HCT116 (cell line): ENCODE measurements at regions not wholly inside any gene's neighbourhood (a gene's known extent, or its start where the extent isn't known, plus 50 kb on each side); places are given as distances from the start of the nearest gene placed in this dataset.

ENCODE experiments used
- CTCF ChIP-seq, 3 experiments: fragments of 200-600 bp in 1 of 3; sonication (generic) in 1 of 3; IDR thresholded peaks in 2 of 3; conservative IDR thresholded peaks in 1 of 3; 2 replicates each; pipeline ENCODE4 v1.5.1; 2012 to 2017; ENCODE audit warnings: low read depth in 2 of 3, low read length in 2 of 3, antibody characterized with exemption in 1 of 3, borderline replicate concordance in 1 of 3, control low read depth in 1 of 3, mild to moderate bottlenecking in 1 of 3, mixed read lengths in 1 of 3, mixed run types in 1 of 3, moderate library complexity in 1 of 3; ENCODE audit not compliant: insufficient read depth in 1 of 3
- EZH2 ChIP-seq: fragments of 200-600 bp; sonication (generic); IDR thresholded peaks from 2 replicates; pipeline ENCODE4 v1.6.1; 2017; ENCODE audit warnings: antibody characterized with exemption, mixed run types
- POLR2A ChIP-seq: IDR thresholded peaks from 2 replicates; pipeline ENCODE4 v1.7.0; 2011; ENCODE audit warnings: borderline replicate concordance; ENCODE audit not compliant: insufficient read depth, insufficient read length; ENCODE audit errors: extremely low read depth

- no peak for TF ChIP-seq POLR2A
- TF ChIP-seq CTCF (IDR thresholded peaks at IDR 0.05 in 2 of 3, conservative IDR thresholded peaks at IDR 0.05 in 1 of 3; ENCODE audit: borderline replicate concordance in 1 of 3, insufficient read depth in 1 of 3, low read depth in 2 of 3, low read length in 2 of 3), result no peak
- no peak for TF ChIP-seq EZH2
Measured at GRCh38 chr5:51598026-51598425, 214.8 kb downstream of the ISL1 start.
